Stimulated activated naive CD4-positive, alpha-beta T cell (primary cell): ENCODE measurements at regions not wholly inside any gene's neighbourhood (a gene's known extent, or its start where the extent isn't known, plus 50 kb on each side); places are given as distances from the start of the nearest gene placed in this dataset.
"Not testable (repeated sequence)": the region's sequence is repeated elsewhere in the genome, so short reads cannot be mapped to it uniquely, and the experiment has no call there.

Experiments
- DNase-seq, 6 experiments: peaks; one replicate each; lab custom pipeline; 2025; lab: John Stamatoyannopoulos, UW

GRCh38 chr12:90687682-90688081 lies 267.3 kb downstream of the CCER1 start:
- DNase-seq = not testable (repeated sequence)

- no peak for DNase-seq
These were observed 271.1 kb downstream of the CCER1 start for GRCh38 chr12:90683871-90684270.

GRCh38 chr12:90682398-90682797 lies 272.6 kb downstream of the CCER1 start:
- DNase-seq = no peak

GRCh38 chr12:90679674-90680073 lies 275.3 kb downstream of the CCER1 start:
- DNase-seq = no peak

GRCh38 chr12:90677552-90677951 lies 277.4 kb downstream of the CCER1 start:
- DNase-seq = no peak

GRCh38 chr12:90677055-90677454 lies 277.9 kb downstream of the CCER1 start:
- DNase-seq = no peak

GRCh38 chr12:90675106-90675505 lies 279.9 kb downstream of the CCER1 start:
- no peak for DNase-seq

GRCh38 chr12:90672081-90672480 lies 282.9 kb downstream of the CCER1 start:
- no peak for DNase-seq

GRCh38 chr12:90663949-90664348 lies 291.0 kb downstream of the CCER1 start:
- DNase-seq = not testable (repeated sequence)

GRCh38 chr12:90659060-90659459 lies 295.9 kb downstream of the CCER1 start:
- no peak for DNase-seq

- DNase-seq = no peak
These were observed 301.9 kb downstream of the CCER1 start for GRCh38 chr12:90653040-90653439.

GRCh38 chr12:90652280-90652679 lies 302.7 kb downstream of the CCER1 start:
- DNase-seq = no peak

GRCh38 chr12:90645181-90645580 lies 309.8 kb downstream of the CCER1 start:
- no peak for DNase-seq

- no peak for DNase-seq
These were observed 323.3 kb downstream of the CCER1 start for GRCh38 chr12:90631591-90632212.

GRCh38 chr12:90630006-90630405 lies 325.0 kb downstream of the CCER1 start:
- no peak for DNase-seq

GRCh38 chr12:90628213-90628612 lies 326.8 kb downstream of the CCER1 start:
- DNase-seq = no peak

- no peak for DNase-seq
These were observed 327.6 kb downstream of the CCER1 start for GRCh38 chr12:90627180-90627896.

GRCh38 chr12:90622431-90622830 lies 332.5 kb downstream of the CCER1 start:
- DNase-seq = no peak

- DNase-seq = no peak
These were observed 333.0 kb downstream of the CCER1 start for GRCh38 chr12:90621927-90622326.

GRCh38 chr12:90619943-90620342 lies 335.0 kb downstream of the CCER1 start:
- DNase-seq = no peak

- no peak for DNase-seq
These were observed 336.4 kb downstream of the CCER1 start for GRCh38 chr12:90618586-90618985.

GRCh38 chr12:90611891-90612290 lies 343.1 kb downstream of the CCER1 start:
- no peak for DNase-seq

- no peak for DNase-seq
These were observed 343.9 kb downstream of the CCER1 start for GRCh38 chr12:90611048-90611447.
